ENCODE measurements at regions not wholly inside any gene's neighbourhood (a gene's known extent, or its start where the extent isn't known, plus 50 kb on each side); places are given as distances from the start of the nearest gene placed in this dataset.

- Histone ChIP-seq H2AFZ (ENCODE audit: low read length) (no peak overlapping the region), H3K36me3 (ENCODE audit: low read depth, low read length) (no peaks in the 10 kb centered on the region), H3K27me3 (ENCODE audit: low read length) (no peaks in the 10 kb centered on the region), H3K9ac (ENCODE audit: low read length) (no peak overlapping the region), H3K9me3 (ENCODE audit: low read length) (no peaks in the 10 kb centered on the region), H3K4me2 (ENCODE audit: low read length) (no peak overlapping the region), H3K4me3 (ENCODE audit: low read length) (no peak overlapping the region), H3K9me2 (replicated peaks; ENCODE audit: low read length) (no peaks in the 10 kb centered on the region), H4K20me1 (ENCODE audit: low read length) (no peaks in the 10 kb centered on the region), H3K4me1 (ENCODE audit: insufficient read depth, low read length) (no peaks in the 10 kb centered on the region), H3F3A (ENCODE audit: low read length, unreplicated experiment) (no peaks in the 10 kb centered on the region), H3K79me2 (ENCODE audit: low read length) (no peaks in the 10 kb centered on the region), H3K27ac (ENCODE audit: low read length) (no peak overlapping the region)
- ChIA-PET POLR2A (ENCODE audit: unreplicated experiment) (no interaction called here), CTCF (no interaction called here)
- BruUV-seq (replicated peaks) = no TSS peak
- no peak for TF ChIP-seq CTCF (conservative IDR thresholded peaks at IDR 0.05; ENCODE audit: low read depth, low read length)
- TF ChIP-seq EZH2phosphoT487 (IDR thresholded peaks at IDR 0.05; ENCODE audit: borderline replicate concordance, low read length) = no peak
- no peak for TF ChIP-seq EZH2 (IDR thresholded peaks at IDR 0.05; ENCODE audit: low read length, unreplicated experiment)
- intact Hi-C loops (cut with micrococcal nuclease) = no loop called here
- DNase-seq = no peak
- no peak for ATAC-seq
These were observed 102.6 kb downstream of the LHFPL1 start for GRCh38 chrX:112577146-112577545.

GRCh38 chrX:112571388-112571787 lies 108.3 kb downstream of the LHFPL1 start:
- no peak for DNase-seq
- no peaks in the 10 kb centered on the region for H3K9me2 ChIP-seq (replicated peaks; ENCODE audit: low read length)
- ATAC-seq = no peak
- H3K4me2 ChIP-seq (ENCODE audit: low read length) = no peak overlapping the region
- BruUV-seq (replicated peaks) = no TSS peak
- no peak overlapping the region for H3K9ac ChIP-seq (ENCODE audit: low read length)
- H4K20me1 ChIP-seq (ENCODE audit: low read length) = no peaks in the 10 kb centered on the region
- intact Hi-C loops (cut with micrococcal nuclease) = no loop called here
- ChIA-PET CTCF (no interaction called here), POLR2A (ENCODE audit: unreplicated experiment) (no interaction called here)
- H3K79me2 ChIP-seq (ENCODE audit: low read length) = no peaks in the 10 kb centered on the region
- H2AFZ ChIP-seq (ENCODE audit: low read length) = no peak overlapping the region
- H3K4me1 ChIP-seq (ENCODE audit: insufficient read depth, low read length) = no peaks in the 10 kb centered on the region
- H3K36me3 ChIP-seq (ENCODE audit: low read depth, low read length) = no peaks in the 10 kb centered on the region
- H3K27ac ChIP-seq (ENCODE audit: low read length) = no peak overlapping the region
- no peaks in the 10 kb centered on the region for H3K9me3 ChIP-seq (ENCODE audit: low read length)
- TF ChIP-seq CTCF (conservative IDR thresholded peaks at IDR 0.05; ENCODE audit: low read depth, low read length) (no peak), EZH2 (IDR thresholded peaks at IDR 0.05; ENCODE audit: low read length, unreplicated experiment) (no peak), EZH2phosphoT487 (IDR thresholded peaks at IDR 0.05; ENCODE audit: borderline replicate concordance, low read length) (no peak)
- H3K27me3 ChIP-seq (ENCODE audit: low read length) = no peaks in the 10 kb centered on the region
- no peaks in the 10 kb centered on the region for H3F3A ChIP-seq (ENCODE audit: low read length, unreplicated experiment)
- H3K4me3 ChIP-seq (ENCODE audit: low read length) = no peak overlapping the region

GRCh38 chrX:112555831-112556230 lies 123.9 kb downstream of the LHFPL1 start:
- POLR2A ChIA-PET (ENCODE audit: unreplicated experiment) = no interaction called here
- TF ChIP-seq EZH2 (IDR thresholded peaks at IDR 0.05; ENCODE audit: low read length, unreplicated experiment) = no peak
- TF ChIP-seq CTCF (conservative IDR thresholded peaks at IDR 0.05; ENCODE audit: low read depth, low read length) = no peak
- TF ChIP-seq EZH2phosphoT487 (IDR thresholded peaks at IDR 0.05; ENCODE audit: borderline replicate concordance, low read length) = no peak
- intact Hi-C loops (cut with micrococcal nuclease) = no loop called here

More at GRCh38 chrX:112555831-112556230, 123.9 kb downstream of the LHFPL1 start:
- Histone ChIP-seq H3K27ac (ENCODE audit: low read length) (no peak overlapping the region), H3K36me3 (ENCODE audit: low read depth, low read length) (no peaks in the 10 kb centered on the region), H2AFZ (ENCODE audit: low read length) (no peak overlapping the region), H4K20me1 (ENCODE audit: low read length) (no peaks in the 10 kb centered on the region), H3K9me2 (replicated peaks; ENCODE audit: low read length) (no peaks in the 10 kb centered on the region), H3K4me3 (ENCODE audit: low read length) (no peak overlapping the region), H3K4me2 (ENCODE audit: low read length) (no peak overlapping the region), H3K9me3 (ENCODE audit: low read length) (no peaks in the 10 kb centered on the region), H3F3A (ENCODE audit: low read length, unreplicated experiment) (no peaks in the 10 kb centered on the region), H3K9ac (ENCODE audit: low read length) (no peak overlapping the region), H3K4me1 (ENCODE audit: insufficient read depth, low read length) (no peaks in the 10 kb centered on the region), H3K27me3 (ENCODE audit: low read length) (no peaks in the 10 kb centered on the region), H3K79me2 (ENCODE audit: low read length) (no peaks in the 10 kb centered on the region)
- no TSS peak for BruUV-seq (replicated peaks)
- no peak for DNase-seq
- no peak for ATAC-seq
- CTCF ChIA-PET = no interaction called here

Measured in PC-3 (cell line).